Heart right ventricle (tissue), 16 donors: ENCODE measurements at regions not wholly inside any gene's neighbourhood (a gene's known extent, or its start where the extent isn't known, plus 50 kb on each side); places are given as distances from the start of the nearest gene placed in this dataset.

Experiments used
- ATAC-seq, 8 donors: fragments of 200-7000 bp; cut with Tn5 transposase; one replicate each; pipeline ENCODE4 v1.9.1; 2020; ENCODE audit warnings: mild to moderate bottlenecking in 8 of 8, moderate library complexity in 8 of 8, moderate number of reproducible peaks in 1 of 8
- DNase-seq, 2 donors: peaks; one replicate each; pipeline ENCODE4 v3.0.0-alpha.2; 2020
- H3K27ac ChIP-seq, 10 donors: fragments of 200-600 bp; sonication (generic) in 2 of 10; one replicate each; pipeline versions ENCODE4 v1.5.0 to v1.8.0; 2020 to 2022; ENCODE audit warnings: mild to moderate bottlenecking in 3 of 10
- H3K27me3 ChIP-seq, 7 donors: fragments of 200-600 bp; one replicate each; pipeline ENCODE4 v1.8.0; 2021 to 2022; ENCODE audit warnings: mild to moderate bottlenecking in 2 of 7
- H3K36me3 ChIP-seq, 9 donors: fragments of 200-600 bp; sonication (generic) in 1 of 9; one replicate each; pipeline versions ENCODE4 v1.5.0 to v1.8.0; 2020 to 2022; ENCODE audit warnings: mild to moderate bottlenecking in 2 of 9
- H3K4me1 ChIP-seq, 9 donors: fragments of 200-600 bp; sonication (generic) in 1 of 9; one replicate each; pipeline versions ENCODE4 v1.5.0 to v1.8.0; 2020 to 2022; ENCODE audit warnings: mild to moderate bottlenecking in 4 of 9
- H3K4me3 ChIP-seq, 10 donors: fragments of 200-600 bp; sonication (generic) in 2 of 10; one replicate each; pipeline versions ENCODE4 v1.5.0 to v1.8.0; 2020 to 2022; ENCODE audit warnings: mild to moderate bottlenecking in 7 of 10, moderate library complexity in 2 of 10
- H3K9me3 ChIP-seq, 11 donors: fragments of 200-600 bp in 10 of 11; sonication (generic) in 2 of 11; one replicate each; pipeline versions ENCODE4 v1.5.0 to v1.8.0; 2013 to 2022; ENCODE audit warnings: mild to moderate bottlenecking in 2 of 11, control low read depth in 1 of 11, moderate library complexity in 1 of 11
- CTCF ChIP-seq, 9 donors: fragments of 200-600 bp; sonication (generic) in 2 of 9; IDR thresholded peaks; one replicate each; pipeline versions ENCODE4 v1.5.0 to v1.8.0; 2021 to 2022; ENCODE audit warnings: antibody characterized with exemption in 9 of 9, mild to moderate bottlenecking in 5 of 9, moderate library complexity in 1 of 9
- WGBS, 2 donors: extraction: QIAGEN DNeasy Blood & Tissue Kit; methylation state at CpG; one replicate each; pipeline ENCODE4 v1.1.7; 2013; ENCODE audit warnings: inconsistent platforms in 1 of 2; 5-methylcytosine and 5-hydroxymethylcytosine counted together
- intact Hi-C, 10 donors: fragments of 100-400 bp; cut with DNase I; formaldehyde crosslinking; loops; one replicate each; pipeline versions ENCODE4 v1.11.1 to v1.14.2; 2022
- donor health status: Arrhythmogenic right ventricular cardiomyopathy.
- donor health status: ischemic (EF 13 %, LVEDD 7.1; RV severe dilation, severe dysfunction).
- donor health status: healthy with polysubstance abuse.
- donor health status: DM: no; HTN: yes; CAD: no.
- donor health status: DM: no; HTN: no; CAD: no.
- donor health status: ischemic (EF 25% LVEDD 6.9; RV normal size, moderate dysfunction).
- donor health status: ischemic (EF 25% LVEDD 5.7; RV mildly dilated, moderate dysfunction).
- donor health status: healthy.
- donor health status: DM: yes; HTN: yes; CAD: no.
- donor health status: Ischemic cardiomyopathy.
- donor health status: ischemic (EF 35%, LVEDD 5.7; RV mildly dilated, moderate dysfunction).
- donor health status: nonischemic (EF 11% LVEDD 7.7; RV severe dilation, severe dysfunction).
- donor health status: DM: yes; HTN: yes; CAD: no.
- donor health status: PGD.
- donor health status: ischemic (EF 29% LVEDD 5.4; RV normal size, mild dysfunction).
- donor health status: nonischemic (EF 23%, LVEDD 6.1; RV moderate dilation, normal function).

- H3K27ac ChIP-seq: no peak overlapping the region
- H3K4me1 ChIP-seq: peaks cover 0 to 46% (median 5%) of the 10 kb centered on the region in 9 donors
- intact Hi-C loops: loop anchor here in 3 of 10 donors (5.0 to 10.0 kb wide), 3 partner anchors 224 to 546 kb away; no protein-coding TSS in a partner anchor
- TF ChIP-seq CTCF (IDR thresholded peaks at IDR 0.05): no peak
- DNase-seq (no peak), ATAC-seq (no peak)
- no peaks in the 10 kb centered on the region for H3K36me3 ChIP-seq
- H3K27me3 ChIP-seq: no peaks in the 10 kb centered on the region
- no peaks in the 10 kb centered on the region for H3K9me3 ChIP-seq
- H3K4me3 ChIP-seq: no peak overlapping the region
Measured at GRCh38 chr7:17528636-17529035, 230.2 kb downstream of the AHR start.

DNA sequence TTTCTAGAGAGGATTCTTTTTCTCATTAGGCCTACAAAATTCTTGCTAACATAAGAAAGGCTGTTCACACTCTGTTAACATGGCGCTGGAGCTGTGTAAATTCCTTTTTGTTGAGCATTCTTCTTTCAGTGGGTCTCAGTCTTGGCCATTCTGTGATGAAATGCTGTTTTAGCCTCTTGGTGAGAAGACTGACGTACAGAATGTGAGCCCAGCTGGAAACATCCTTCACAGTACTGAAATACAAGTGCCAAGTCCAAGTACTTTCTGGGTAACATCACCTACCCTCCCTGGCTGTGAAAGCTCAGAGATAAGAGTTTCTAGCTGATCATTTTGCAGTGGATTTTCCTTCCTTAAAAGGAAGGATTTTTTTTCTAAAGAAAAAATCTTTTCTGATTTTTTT, 231.8 kb downstream of the AHR start:
- 62 to 63% methylated on average over 2 of the region's 2 CpGs for WGBS, 2 donors
- Histone ChIP-seq H3K27me3 (no peaks in the 10 kb centered on the region), H3K4me1 (peaks cover 0 to 30% (median 0%) of the 10 kb centered on the region in 9 donors), H3K36me3 (no peaks in the 10 kb centered on the region), H3K4me3 (no peak overlapping the region), H3K27ac (peak overlapping the region in 2 of 10 donors; percentile 38 to 52), H3K9me3 (no peaks in the 10 kb centered on the region)
- TF ChIP-seq CTCF (IDR thresholded peaks at IDR 0.05): no peak
- DNase-seq (no peak), ATAC-seq (peak in 5 of 8 donors; percentile 37 to 90 (median 57))
- intact Hi-C loops: loop anchor here in 7 of 10 donors (2.0 to 10.0 kb wide), 5 partner anchors 228 to 549 kb away; no protein-coding TSS in a partner anchor

- DNase-seq: no peak
- WGBS, 2 donors: 59 to 65% methylated on average over 5 of the region's 5 CpGs
- Histone ChIP-seq H3K4me1 (peaks cover 0 to 29% (median 0%) of the 10 kb centered on the region in 9 donors), H3K9me3 (no peaks in the 10 kb centered on the region), H3K36me3 (no peaks in the 10 kb centered on the region), H3K27me3 (no peaks in the 10 kb centered on the region), H3K27ac (no peak overlapping the region), H3K4me3 (no peak overlapping the region)
- intact Hi-C loops: loop anchor here in 7 of 10 donors (2.0 to 10.0 kb wide), 5 partner anchors 229 to 550 kb away; no protein-coding TSS in a partner anchor
- TF ChIP-seq CTCF (IDR thresholded peaks at IDR 0.05): peak in 8 of 9 donors; percentile 12 to 61 (median 43)
- ATAC-seq: peak in 1 of 8 donors; percentile 49
Measured at GRCh38 chr7:17530741-17531421, 232.4 kb downstream of the AHR start.

DNA sequence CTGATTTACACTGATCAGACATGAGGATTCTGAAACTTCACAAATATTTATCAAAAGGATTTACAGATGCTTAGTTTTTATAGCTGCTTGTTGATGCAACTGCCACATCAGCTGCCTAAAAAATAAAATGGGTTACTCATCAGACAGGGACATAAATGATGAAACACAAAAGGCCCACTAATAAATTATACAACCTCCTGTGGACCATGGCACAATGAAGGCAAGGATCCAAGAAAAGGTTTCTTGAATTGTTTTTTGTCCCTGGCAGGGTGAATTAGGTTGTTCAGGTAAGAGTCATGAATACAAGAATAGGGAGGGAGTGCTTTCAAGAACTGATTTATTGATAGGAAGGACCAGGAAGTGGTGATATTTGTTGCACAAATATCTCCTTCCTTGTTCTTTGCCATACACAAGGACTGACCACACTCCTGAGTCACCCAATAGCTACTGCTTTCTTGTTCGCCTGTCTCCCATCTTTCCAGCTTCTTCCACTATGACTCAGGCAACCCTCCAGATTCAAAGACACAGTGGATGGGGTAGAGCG, 234.5 kb downstream of the AHR start:
- intact Hi-C loops: loop anchor here in 6 of 10 donors (5.0 to 10.0 kb wide), 4 partner anchors 231 to 551 kb away; no protein-coding TSS in a partner anchor
- H3K4me1 ChIP-seq: peaks cover 0 to 29% (median 0%) of the 10 kb centered on the region in 9 donors
- DNase-seq (no peak), ATAC-seq (no peak)
- no peaks in the 10 kb centered on the region for H3K36me3 ChIP-seq
- H3K27me3 ChIP-seq: no peaks in the 10 kb centered on the region
- H3K9me3 ChIP-seq: no peaks in the 10 kb centered on the region
- 85 to 93% methylated on average over 2 of the region's 2 CpGs for WGBS, 2 donors
- no peak for TF ChIP-seq CTCF (IDR thresholded peaks at IDR 0.05)
- H3K4me3 ChIP-seq: no peak overlapping the region
- H3K27ac ChIP-seq: peak overlapping the region in 1 of 10 donors; percentile 22
